K562 (cell line): ENCODE measurements at regions not wholly inside any gene's neighbourhood (a gene's known extent, or its start where the extent isn't known, plus 50 kb on each side); places are given as distances from the start of the nearest gene placed in this dataset.

Experiments used
- ATAC-seq: fragments of 200-7000 bp; cut with Tn5 transposase; 3 replicates; pipeline ENCODE4 v1.9.1; 2020; ENCODE audit warnings: moderate library complexity
- BruUV-seq: library from RNA; stranded (reverse); fragments of 400-500 nt; replicated peaks from 2 replicates; lab custom pipeline; 2021; lab: Mats Ljungman, UMichigan
- CTCF ChIA-PET: fragments of 300-600 bp; formaldehyde crosslinking; extraction: SDS; loops from one replicate; lab custom pipeline; 2021; ENCODE audit warnings: low intra/inter-chr PET ratio; lab: Yijun Ruan, JAX
- POLR2A ChIA-PET: fragments of 300-600, 350-650 bp; sonication (Branson Sonifier 250); formaldehyde crosslinking; extraction: SDS; loops from one replicate; lab custom pipeline; 2021; ENCODE audit warnings: antibody characterized with exemption, inconsistent platforms; lab: Yijun Ruan, JAX
- DNase-seq, 4 experiments: peaks; one replicate each; pipeline versions ENCODE4 v3.0.0 to v3.0.0-alpha.2; 2011 to 2018; ENCODE audit warnings: low spot score in 3 of 4, mixed read lengths in 3 of 4; ENCODE audit errors: extremely low read depth in 1 of 4
- FAIRE-seq: peaks from 2 replicates; lab custom pipeline; 2011; peaks lifted over from hg19 to GRCh38; lab: Jason Lieb, UNC
- H2AFZ ChIP-seq: 2 replicates; pipeline ENCODE4 v1.6.0; 2011; ENCODE audit warnings: low read depth, low read length, control low read depth, inconsistent platforms
- H3K27ac ChIP-seq: fragments of 200-600 bp; 3 replicates; pipeline ENCODE4 v1.8.0; 2011; ENCODE audit warnings: low read depth, mild to moderate bottlenecking, control low read depth, inconsistent platforms, low read length, moderate library complexity, mixed read lengths; ENCODE audit errors: extremely low read depth
- H3K27me3 ChIP-seq, 2 experiments: fragments of 300-600 bp in 1 of 2; 2 replicates in 1 of 2; 3 replicates in 1 of 2; pipeline versions ENCODE4 v1.6.0 to v1.8.0; 2011; ENCODE audit warnings: inconsistent platforms in 2 of 2, low read length in 2 of 2, mild to moderate bottlenecking in 1 of 2, mixed read lengths in 1 of 2, moderate library complexity in 1 of 2; ENCODE audit not compliant: control insufficient read depth in 2 of 2, insufficient read depth in 2 of 2
- H3K36me3 ChIP-seq: fragments of 300-600 bp; 3 replicates; pipeline ENCODE4 v1.8.0; 2011; ENCODE audit warnings: mild to moderate bottlenecking, low read length, inconsistent platforms; ENCODE audit not compliant: control insufficient read depth, insufficient read depth
- H3K4me1 ChIP-seq, 2 experiments: fragments of 200-600 bp in 1 of 2; replicated peaks in 1 of 2; 2 replicates in 1 of 2; 3 replicates in 1 of 2; pipeline versions ENCODE4 v1.5.1 to v1.8.0; 2011; ENCODE audit warnings: inconsistent platforms in 2 of 2, low read length in 2 of 2, mild to moderate bottlenecking in 1 of 2, mixed read lengths in 1 of 2, moderate library complexity in 1 of 2; ENCODE audit not compliant: control insufficient read depth in 2 of 2, insufficient read depth in 2 of 2
- H3K4me2 ChIP-seq: 2 replicates; pipeline ENCODE4 v1.6.1; 2011; ENCODE audit warnings: low read length, control low read depth, inconsistent platforms, mixed read lengths; ENCODE audit not compliant: insufficient read depth
- H3K4me3 ChIP-seq: fragments of 200-600 bp; sonication (generic), shearing (Covaris generic); 2 replicates; pipeline ENCODE4 v1.5.1; 2016; ENCODE audit warnings: control low read depth, inconsistent platforms
- H3K79me2 ChIP-seq: fragments of 200-600 bp; 3 replicates; pipeline ENCODE4 v1.8.0; 2011; ENCODE audit warnings: low read length, inconsistent platforms; ENCODE audit not compliant: control insufficient read depth, insufficient read depth
- H3K9ac ChIP-seq, 2 experiments: 2 replicates each; pipeline versions ENCODE4 v1.6.0 to v1.6.1; 2011; ENCODE audit warnings: low read depth in 2 of 2, low read length in 2 of 2, control low read depth in 1 of 2, inconsistent platforms in 1 of 2, mild to moderate bottlenecking in 1 of 2, mixed read lengths in 1 of 2; ENCODE audit not compliant: insufficient read depth in 1 of 2
- H3K9me1 ChIP-seq: one replicate; pipeline ENCODE4 v1.6.0; 2011; ENCODE audit warnings: inconsistent platforms, mild to moderate bottlenecking, low read length, moderate library complexity; ENCODE audit not compliant: control insufficient read depth, insufficient read depth
- H3K9me3 ChIP-seq: replicated peaks from 2 replicates; pipeline ENCODE4 v1.5.1; 2011; ENCODE audit warnings: low read depth, low read length, inconsistent platforms; ENCODE audit not compliant: control insufficient read depth, insufficient read depth
- H4K20me1 ChIP-seq: replicated peaks from 2 replicates; pipeline ENCODE4 v1.6.1; 2011; ENCODE audit warnings: low read length, inconsistent platforms, mixed read lengths; ENCODE audit not compliant: control insufficient read depth, insufficient read depth
- GTF2A2 ChIP-seq: IDR thresholded peaks from 2 replicates; pipeline ENCODE4 v1.6.1; 2016; ENCODE audit warnings: mild to moderate bottlenecking, missing genetic modification characterization, missing compliant biosample characterization
- MTF1 ChIP-seq: fragments of 250-450 bp; sonication (Bioruptor Pico); IDR thresholded peaks from 2 replicates; pipeline ENCODE4 v1.9.0; 2021; ENCODE audit warnings: moderate library complexity, mild to moderate bottlenecking, inconsistent platforms, borderline replicate concordance
- NR2C2 ChIP-seq, 2 experiments: fragments of 200-800 bp in 1 of 2; sonication (Bioruptor generic) in 1 of 2; sonication (generic) in 1 of 2; formaldehyde crosslinking in 1 of 2; IDR thresholded peaks; 2 replicates each; pipeline versions ENCODE4 v1.6.1 to v1.8.0; 2016 to 2022; ENCODE audit warnings: mild to moderate bottlenecking in 1 of 2, missing compliant biosample characterization in 1 of 2, missing genetic modification characterization in 1 of 2, missing genetic modification reagents in 1 of 2
- PHF20 ChIP-seq: fragments of 450-650 bp; IDR thresholded peaks from 2 replicates; pipeline ENCODE4 v1.6.1; 2018; ENCODE audit not compliant: partially characterized antibody
- TCF7 ChIP-seq: sonication (generic); IDR thresholded peaks from 2 replicates; pipeline ENCODE4 v1.6.1; 2016; ENCODE audit warnings: antibody characterized with exemption, borderline replicate concordance
- U2AF1 ChIP-seq: fragments of 200-400 bp; formaldehyde crosslinking; optimal IDR thresholded peaks from 2 replicates; pipeline ENCODE3; 2017; ENCODE audit warnings: mild to moderate bottlenecking, low read depth, low read length, moderate library complexity
- YY1 ChIP-seq, 3 experiments: IDR thresholded peaks; 2 replicates each; pipeline ENCODE4 v1.6.1; 2011; ENCODE audit warnings: low read length in 2 of 3, mild to moderate bottlenecking in 2 of 3, moderate library complexity in 2 of 3, borderline replicate concordance in 1 of 3, control low read depth in 1 of 3, low read depth in 1 of 3; ENCODE audit not compliant: insufficient read depth in 3 of 3, insufficient replicate concordance in 2 of 3, control insufficient read depth in 1 of 3, insufficient read length in 1 of 3; ENCODE audit errors: extremely low read depth in 1 of 3
- ZKSCAN1 ChIP-seq: fragments of 150-350 bp; IDR thresholded peaks from 2 replicates; pipeline ENCODE4 v1.6.1; 2016; ENCODE audit warnings: low read depth, low read length
- ZNF197 ChIP-seq: fragments of 200-800 bp; sonication (Bioruptor generic); IDR thresholded peaks from 2 replicates; pipeline ENCODE4 v1.6.1; 2016; ENCODE audit warnings: low read depth, missing genetic modification characterization, missing compliant biosample characterization
- ZNF408 ChIP-seq: fragments of 250-450 bp; sonication (Bioruptor Pico); IDR thresholded peaks from 2 replicates; pipeline ENCODE4 v1.4.0; 2020; ENCODE audit warnings: low read depth, mild to moderate bottlenecking, moderate library complexity
- ZNF695 ChIP-seq: fragments of 450-650 bp; formaldehyde crosslinking; IDR thresholded peaks from 2 replicates; pipeline ENCODE4 v1.4.0; 2020; ENCODE audit warnings: mild to moderate bottlenecking, moderate library complexity
- WGBS: fragments of 100-300 bp; shearing (Covaris generic); methylation state at CpG from one replicate; pipeline ENCODE4 v1.1.6; 2016; ENCODE audit warnings: low coverage, mixed read lengths; ENCODE audit not compliant: insufficient coverage; ENCODE audit errors: missing lambda C conversion rate; 5-methylcytosine and 5-hydroxymethylcytosine counted together
- in situ Hi-C: fragments of 300-500 bp; cut with MboI; formaldehyde crosslinking; loops from 4 replicates; pipeline ENCODE4 v1.15.0; 2018; ENCODE audit warnings: inconsistent platforms, mixed read lengths
- intact Hi-C: fragments of 100-400 bp; cut with micrococcal nuclease; formaldehyde crosslinking; loops from 2 replicates; pipeline ENCODE4 v1.14.2; 2022
- TF ChIP-seq, protein P1 (sequence below): sonication (generic); formaldehyde crosslinking; IDR thresholded peaks from 2 replicates; pipeline ENCODE4 v1.8.0; 2022; ENCODE audit warnings: missing genetic modification reagents, mild to moderate bottlenecking, borderline replicate concordance
- TF ChIP-seq, protein P2 (sequence below): fragments of 250-450 bp; sonication (Bioruptor Pico); IDR thresholded peaks from 2 replicates; pipeline ENCODE4 v1.4.0; 2020

DNA sequence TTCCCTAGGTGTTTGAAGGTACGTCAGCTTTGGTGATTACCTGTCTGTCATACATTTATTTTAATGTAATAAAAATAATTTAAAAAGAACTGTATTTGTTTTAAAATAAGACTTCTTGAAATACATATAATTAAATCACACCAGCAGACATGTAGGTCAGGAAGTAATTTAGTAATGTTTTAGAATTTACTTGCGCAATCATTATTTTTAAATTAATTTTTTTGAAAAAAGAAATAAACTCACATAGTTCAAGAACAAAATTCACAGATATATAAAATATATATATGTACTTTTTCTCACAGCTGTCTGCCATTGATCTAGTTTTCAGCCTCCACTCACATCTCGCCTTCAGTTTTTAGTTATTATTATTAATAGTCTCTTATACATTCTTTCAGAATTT, 875.9 kb downstream of the TTLL7 start (continued):
- TF ChIP-seq PHF20 (no peak), ZKSCAN1 (no peak)

DNA sequence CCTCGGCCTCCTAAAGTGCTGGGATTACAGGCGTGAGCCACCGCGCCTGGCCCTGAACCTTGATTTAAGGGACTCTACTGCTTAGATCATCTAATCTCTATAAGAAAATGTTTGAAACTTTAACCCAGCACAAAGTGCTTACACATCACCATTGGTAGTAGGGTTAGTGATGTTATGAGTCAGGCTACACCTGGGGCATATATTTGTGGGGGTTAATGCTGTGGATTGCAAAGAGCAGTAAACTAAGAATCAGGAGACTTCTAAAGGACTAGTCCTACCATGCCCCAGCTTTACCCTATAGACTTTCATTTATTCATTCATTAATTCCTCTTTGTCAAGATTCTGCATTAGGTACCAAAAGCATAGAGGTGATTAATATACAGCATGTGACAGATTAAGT, 880.5 kb downstream of the TTLL7 start:
- H3K4me1 ChIP-seq, result no peaks in the 10 kb centered on the region
- no peak overlapping the region for H3K4me3 ChIP-seq
- 0% methylated on average over 4 of the region's 4 CpGs for WGBS
- FAIRE-seq (no peak), ATAC-seq (no peak), DNase-seq (no peak)
- H3K79me2 ChIP-seq, result no peaks in the 10 kb centered on the region
- H3K27ac ChIP-seq, result no peak overlapping the region
- H3K27me3 ChIP-seq, result no peaks in the 10 kb centered on the region
- H3K4me2 ChIP-seq, result no peak overlapping the region
- H3K9me3 ChIP-seq, result no peaks in the 10 kb centered on the region; the same call in 1 of the 2 replicates
- CTCF ChIA-PET, result no interaction called here
- no peak overlapping the region for H2AFZ ChIP-seq
- intact Hi-C loops (no loop called here), in situ Hi-C loops (no loop called here)
- H3K9ac ChIP-seq, result no peak overlapping the region
- POLR2A ChIA-PET, result no interaction called here
- H3K9me1 ChIP-seq, result no peaks in the 10 kb centered on the region
- no peaks in the 10 kb centered on the region for H3K36me3 ChIP-seq
- no peaks in the 10 kb centered on the region for H4K20me1 ChIP-seq
- BruUV-seq, result no TSS peak
- TF ChIP-seq, protein P1, sequence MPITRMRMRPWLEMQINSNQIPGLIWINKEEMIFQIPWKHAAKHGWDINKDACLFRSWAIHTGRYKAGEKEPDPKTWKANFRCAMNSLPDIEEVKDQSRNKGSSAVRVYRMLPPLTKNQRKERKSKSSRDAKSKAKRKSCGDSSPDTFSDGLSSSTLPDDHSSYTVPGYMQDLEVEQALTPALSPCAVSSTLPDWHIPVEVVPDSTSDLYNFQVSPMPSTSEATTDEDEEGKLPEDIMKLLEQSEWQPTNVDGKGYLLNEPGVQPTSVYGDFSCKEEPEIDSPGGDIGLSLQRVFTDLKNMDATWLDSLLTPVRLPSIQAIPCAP, result no peak
- TF ChIP-seq, protein P2, sequence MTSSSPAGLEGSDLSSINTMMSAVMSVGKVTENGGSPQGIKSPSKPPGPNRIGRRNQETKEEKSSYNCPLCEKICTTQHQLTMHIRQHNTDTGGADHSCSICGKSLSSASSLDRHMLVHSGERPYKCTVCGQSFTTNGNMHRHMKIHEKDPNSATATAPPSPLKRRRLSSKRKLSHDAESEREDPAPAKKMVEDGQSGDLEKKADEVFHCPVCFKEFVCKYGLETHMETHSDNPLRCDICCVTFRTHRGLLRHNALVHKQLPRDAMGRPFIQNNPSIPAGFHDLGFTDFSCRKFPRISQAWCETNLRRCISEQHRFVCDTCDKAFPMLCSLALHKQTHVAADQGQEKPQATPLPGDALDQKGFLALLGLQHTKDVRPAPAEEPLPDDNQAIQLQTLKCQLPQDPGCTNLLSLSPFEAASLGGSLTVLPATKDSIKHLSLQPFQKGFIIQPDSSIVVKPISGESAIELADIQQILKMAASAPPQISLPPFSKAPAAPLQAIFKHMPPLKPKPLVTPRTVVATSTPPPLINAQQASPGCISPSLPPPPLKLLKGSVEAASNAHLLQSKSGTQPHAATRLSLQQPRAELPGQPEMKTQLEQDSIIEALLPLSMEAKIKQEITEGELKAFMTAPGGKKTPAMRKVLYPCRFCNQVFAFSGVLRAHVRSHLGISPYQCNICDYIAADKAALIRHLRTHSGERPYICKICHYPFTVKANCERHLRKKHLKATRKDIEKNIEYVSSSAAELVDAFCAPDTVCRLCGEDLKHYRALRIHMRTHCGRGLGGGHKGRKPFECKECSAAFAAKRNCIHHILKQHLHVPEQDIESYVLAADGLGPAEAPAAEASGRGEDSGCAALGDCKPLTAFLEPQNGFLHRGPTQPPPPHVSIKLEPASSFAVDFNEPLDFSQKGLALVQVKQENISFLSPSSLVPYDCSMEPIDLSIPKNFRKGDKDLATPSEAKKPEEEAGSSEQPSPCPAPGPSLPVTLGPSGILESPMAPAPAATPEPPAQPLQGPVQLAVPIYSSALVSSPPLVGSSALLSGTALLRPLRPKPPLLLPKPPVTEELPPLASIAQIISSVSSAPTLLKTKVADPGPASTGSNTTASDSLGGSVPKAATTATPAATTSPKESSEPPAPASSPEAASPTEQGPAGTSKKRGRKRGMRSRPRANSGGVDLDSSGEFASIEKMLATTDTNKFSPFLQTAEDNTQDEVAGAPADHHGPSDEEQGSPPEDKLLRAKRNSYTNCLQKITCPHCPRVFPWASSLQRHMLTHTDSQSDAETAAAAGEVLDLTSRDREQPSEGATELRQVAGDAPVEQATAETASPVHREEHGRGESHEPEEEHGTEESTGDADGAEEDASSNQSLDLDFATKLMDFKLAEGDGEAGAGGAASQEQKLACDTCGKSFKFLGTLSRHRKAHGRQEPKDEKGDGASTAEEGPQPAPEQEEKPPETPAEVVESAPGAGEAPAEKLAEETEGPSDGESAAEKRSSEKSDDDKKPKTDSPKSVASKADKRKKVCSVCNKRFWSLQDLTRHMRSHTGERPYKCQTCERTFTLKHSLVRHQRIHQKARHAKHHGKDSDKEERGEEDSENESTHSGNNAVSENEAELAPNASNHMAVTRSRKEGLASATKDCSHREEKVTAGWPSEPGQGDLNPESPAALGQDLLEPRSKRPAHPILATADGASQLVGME (CRISPR knock-in tag), result no peak
- TF ChIP-seq NR2C2 (CRISPR knock-in tag; IDR thresholded peaks at IDR 0.05) (no peak), NR2C2 (tag; IDR thresholded peaks at IDR 0.05) (no peak), ZNF408 (CRISPR knock-in tag) (no peak), MTF1 (CRISPR knock-in tag) (no peak), ZNF695 (CRISPR knock-in tag) (no peak), GTF2A2 (tag) (no peak), ZNF197 (CRISPR knock-in tag) (no peak), TCF7 (no peak), U2AF1 (no peak), YY1 (IDR thresholded peaks at IDR 0.05; ENCODE audit: borderline replicate concordance in 1 of 3, control insufficient read depth in 1 of 3, extremely low read depth in 1 of 3, insufficient read depth in 3 of 3, insufficient read length in 1 of 3, insufficient replicate concordance in 2 of 3, low read depth in 1 of 3, low read length in 2 of 3) (no peak)
